LNCAP (cell line): ENCODE measurements at regions not wholly inside any gene's neighbourhood (a gene's known extent, or its start where the extent isn't known, plus 50 kb on each side); places are given as distances from the start of the nearest gene placed in this dataset.

Experiments used
- CTCF ChIP-seq: fragments of 450-650 bp; IDR thresholded peaks from 2 replicates; pipeline ENCODE4 v1.5.1; 2017; ENCODE audit warnings: mild to moderate bottlenecking

- no peak for TF ChIP-seq CTCF
These were observed 195.2 kb upstream of the HS3ST5 start for GRCh38 chr6:114537977-114538376.

DNA sequence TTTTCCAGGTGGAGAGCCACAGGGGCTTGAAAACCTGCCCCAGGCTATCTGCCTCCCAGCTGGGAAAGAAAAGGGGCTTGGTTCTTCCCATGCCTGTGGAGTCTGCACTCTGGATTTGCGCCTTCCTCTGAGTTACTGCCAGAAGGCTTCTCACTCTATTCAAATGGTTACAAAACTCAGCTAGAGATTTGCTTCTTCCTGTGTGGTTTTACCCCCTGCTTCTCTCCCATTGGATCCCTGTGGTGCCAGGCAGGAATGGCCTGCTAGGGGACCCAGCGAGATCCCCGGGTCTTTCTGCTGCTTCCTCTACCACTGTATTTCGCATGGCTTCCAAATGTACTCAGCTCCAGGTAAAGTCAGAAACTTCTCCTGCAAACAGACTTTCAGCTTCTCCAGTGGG is 192.0 kb upstream of the HS3ST5 start:
- TF ChIP-seq CTCF, result no peak

DNA sequence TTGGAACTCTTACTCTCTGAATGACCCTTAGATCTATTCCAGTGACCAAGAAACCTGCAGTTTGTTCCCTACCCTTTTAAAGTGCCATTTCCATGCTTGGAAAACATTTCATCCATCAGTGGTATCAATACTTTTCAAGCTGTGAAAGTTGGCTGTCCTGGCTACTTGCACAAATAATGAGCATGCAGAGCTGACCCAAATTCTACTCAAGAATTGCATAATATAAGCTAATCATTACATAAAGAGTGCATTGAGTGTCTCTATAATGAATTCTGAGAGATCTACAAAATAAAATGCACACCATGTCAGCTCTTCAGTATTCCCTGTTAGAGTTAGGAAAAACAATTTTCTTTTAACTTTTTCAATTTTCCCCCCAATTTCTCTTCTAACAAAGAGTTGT is 181.3 kb upstream of the HS3ST5 start:
- TF ChIP-seq CTCF, result no peak

DNA sequence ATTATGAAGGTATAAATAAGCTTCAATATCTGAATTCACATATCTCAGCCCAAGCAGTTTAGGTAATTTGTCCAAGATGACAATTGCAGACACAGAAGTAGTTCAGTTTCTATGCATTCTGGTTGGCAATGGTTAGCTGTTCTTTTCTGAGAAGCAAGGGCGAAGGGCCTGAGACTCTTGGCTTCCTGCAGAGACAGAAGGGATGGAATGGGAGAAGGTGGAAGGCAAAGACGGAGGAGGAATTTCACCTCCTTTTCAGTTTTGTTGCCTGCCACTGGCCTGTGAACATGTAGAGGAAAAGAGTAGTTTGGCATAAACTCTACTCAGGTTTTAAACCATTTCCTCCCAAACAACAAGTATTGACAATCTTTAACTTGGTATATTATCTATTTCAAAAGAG is 180.7 kb upstream of the HS3ST5 start:
- TF ChIP-seq CTCF, result no peak

DNA sequence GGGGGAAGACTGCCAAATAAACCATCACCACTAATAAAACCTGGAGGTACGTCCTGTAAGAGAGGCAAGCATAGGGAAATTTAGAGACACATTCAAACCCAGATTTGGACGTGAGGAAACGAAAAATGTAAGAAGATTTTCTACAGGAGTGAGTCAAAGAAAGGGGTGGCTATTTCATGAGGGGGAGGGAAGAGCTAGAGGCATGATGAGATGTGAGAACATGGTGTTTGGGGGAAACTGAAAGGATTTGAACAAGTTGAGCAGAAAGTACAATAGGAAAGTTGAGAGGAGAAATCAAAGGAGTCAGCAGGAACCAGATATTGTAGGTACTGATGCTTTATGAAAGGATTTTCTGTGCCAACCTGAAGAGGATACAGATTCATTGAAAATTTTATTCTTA is 179.1 kb upstream of the HS3ST5 start:
- no peak for TF ChIP-seq CTCF

DNA sequence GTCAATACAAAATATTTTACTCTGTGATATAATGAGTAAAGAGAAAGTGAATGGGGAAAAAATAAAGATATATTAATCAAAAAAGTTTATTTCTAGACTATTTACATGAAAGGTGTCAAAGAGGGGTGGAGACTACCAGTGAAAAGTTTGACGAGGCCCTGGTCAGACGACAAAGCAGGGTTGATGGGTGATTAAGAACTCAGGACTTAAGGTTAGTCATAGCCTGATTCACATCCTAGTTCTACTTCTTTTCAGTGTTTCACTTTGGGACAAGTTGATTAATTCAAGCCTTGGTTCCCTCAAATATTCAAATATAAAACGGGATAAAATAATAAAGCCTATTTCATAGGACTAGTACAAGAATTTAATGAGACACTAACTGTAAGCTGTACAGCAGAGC is 178.2 kb upstream of the HS3ST5 start:
- TF ChIP-seq CTCF, result no peak

- TF ChIP-seq CTCF, result no peak
These were observed 171.3 kb upstream of the HS3ST5 start for GRCh38 chr6:114514170-114514569.

- TF ChIP-seq CTCF, result no peak
These were observed 128.6 kb upstream of the HS3ST5 start for GRCh38 chr6:114471450-114471849.
